ENCODE measurements at regions not wholly inside any gene's neighbourhood (a gene's known extent, or its start where the extent isn't known, plus 50 kb on each side); places are given as distances from the start of the nearest gene placed in this dataset.

GRCh38 chr6:115663681-115664080 is 397.0 kb downstream of the FRK start:
- Histone ChIP-seq H3K36me3 (ENCODE audit: control insufficient read depth, insufficient read depth, low read length) (no peaks in the 10 kb centered on the region), H3K4me1 (ENCODE audit: control insufficient read depth, insufficient read depth, low read length) (no peaks in the 10 kb centered on the region), H3K4me3 (ENCODE audit: low read length) (no peak overlapping the region), H3K27me3 (ENCODE audit: control insufficient read depth, insufficient read depth, low read length) (no peaks in the 10 kb centered on the region), H3K27ac (ENCODE audit: low read length) (no peak overlapping the region), H3K9me3 (ENCODE audit: control insufficient read depth, low read depth, low read length) (no peaks in the 10 kb centered on the region)
- WGBS (ENCODE audit: insufficient coverage, low lambda C conversion rate), result no CpG with 5 or more reads among the region's 3 CpGs
- no peak for DNase-seq

GRCh38 chr6:115643762-115644161 is 416.9 kb downstream of the FRK start:
- WGBS (ENCODE audit: insufficient coverage, low lambda C conversion rate), result 20% methylated on average over 2 of the region's 2 CpGs
- Histone ChIP-seq H3K27ac (ENCODE audit: low read length) (no peak overlapping the region), H3K9me3 (ENCODE audit: control insufficient read depth, low read depth, low read length) (no peaks in the 10 kb centered on the region), H3K36me3 (ENCODE audit: control insufficient read depth, insufficient read depth, low read length) (no peaks in the 10 kb centered on the region), H3K4me3 (ENCODE audit: low read length) (no peak overlapping the region), H3K4me1 (ENCODE audit: control insufficient read depth, insufficient read depth, low read length) (no peaks in the 10 kb centered on the region), H3K27me3 (ENCODE audit: control insufficient read depth, insufficient read depth, low read length) (no peaks in the 10 kb centered on the region)
- no peak for DNase-seq

DNA sequence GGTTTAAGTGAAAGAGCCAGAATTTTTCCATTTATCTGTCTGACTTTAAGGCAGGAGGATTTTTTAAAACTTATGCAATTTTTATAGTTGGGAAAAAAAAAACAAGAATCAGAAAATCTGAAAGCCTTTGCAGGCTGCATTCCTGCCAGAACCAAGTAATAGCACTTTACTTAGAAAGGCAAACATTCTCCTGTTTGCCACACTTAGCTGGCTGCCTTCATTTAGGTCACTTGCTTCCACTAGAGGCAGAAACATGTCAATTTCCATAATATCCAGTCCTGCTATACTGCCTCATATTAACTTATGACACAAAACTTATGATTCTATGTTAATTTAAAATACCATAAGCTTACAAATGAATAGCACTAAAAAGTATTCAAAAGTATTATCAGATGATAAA is 425.8 kb downstream of the FRK start:
- no peak for DNase-seq
- H3K27ac ChIP-seq (ENCODE audit: low read length), result no peak overlapping the region
- no peaks in the 10 kb centered on the region for H3K27me3 ChIP-seq (ENCODE audit: control insufficient read depth, insufficient read depth, low read length)
- H3K4me1 ChIP-seq (ENCODE audit: control insufficient read depth, insufficient read depth, low read length), result no peaks in the 10 kb centered on the region
- no peaks in the 10 kb centered on the region for H3K9me3 ChIP-seq (ENCODE audit: control insufficient read depth, low read depth, low read length)
- no peak overlapping the region for H3K4me3 ChIP-seq (ENCODE audit: low read length)
- H3K36me3 ChIP-seq (ENCODE audit: control insufficient read depth, insufficient read depth, low read length), result no peaks in the 10 kb centered on the region

GRCh38 chr6:115634131-115634530 is 426.6 kb downstream of the FRK start:
- DNase-seq, result no peak
- no peaks in the 10 kb centered on the region for H3K36me3 ChIP-seq (ENCODE audit: control insufficient read depth, insufficient read depth, low read length)
- H3K27ac ChIP-seq (ENCODE audit: low read length), result no peak overlapping the region
- 27% methylated on average over 2 of the region's 2 CpGs for WGBS (ENCODE audit: insufficient coverage, low lambda C conversion rate)
- H3K4me3 ChIP-seq (ENCODE audit: low read length), result no peak overlapping the region
- H3K9me3 ChIP-seq (ENCODE audit: control insufficient read depth, low read depth, low read length), result no peaks in the 10 kb centered on the region
- no peaks in the 10 kb centered on the region for H3K4me1 ChIP-seq (ENCODE audit: control insufficient read depth, insufficient read depth, low read length)
- no peaks in the 10 kb centered on the region for H3K27me3 ChIP-seq (ENCODE audit: control insufficient read depth, insufficient read depth, low read length)

GRCh38 chr6:115631028-115631427 is 429.7 kb downstream of the FRK start:
- no peak overlapping the region for H3K27ac ChIP-seq (ENCODE audit: low read length)
- H3K27me3 ChIP-seq (ENCODE audit: control insufficient read depth, insufficient read depth, low read length), result no peaks in the 10 kb centered on the region
- no peaks in the 10 kb centered on the region for H3K36me3 ChIP-seq (ENCODE audit: control insufficient read depth, insufficient read depth, low read length)
- H3K9me3 ChIP-seq (ENCODE audit: control insufficient read depth, low read depth, low read length), result no peaks in the 10 kb centered on the region
- no peak for DNase-seq
- no peak overlapping the region for H3K4me3 ChIP-seq (ENCODE audit: low read length)
- H3K4me1 ChIP-seq (ENCODE audit: control insufficient read depth, insufficient read depth, low read length), result no peaks in the 10 kb centered on the region

GRCh38 chr6:115630424-115631024 is 430.2 kb downstream of the FRK start:
- DNase-seq, result no peak

GRCh38 chr6:115629415-115629814 is 431.3 kb downstream of the FRK start:
- 50% methylated on average over 1 of the region's 2 CpGs for WGBS (ENCODE audit: insufficient coverage, low lambda C conversion rate)

More at GRCh38 chr6:115630424-115631024, 430.2 kb downstream of the FRK start:
- H3K4me1 ChIP-seq (ENCODE audit: control insufficient read depth, insufficient read depth, low read length), result no peaks in the 10 kb centered on the region
- no peaks in the 10 kb centered on the region for H3K36me3 ChIP-seq (ENCODE audit: control insufficient read depth, insufficient read depth, low read length)
- 100% methylated on average over 1 of the region's 4 CpGs for WGBS (ENCODE audit: insufficient coverage, low lambda C conversion rate)
- H3K4me3 ChIP-seq (ENCODE audit: low read length), result no peak overlapping the region
- no peak overlapping the region for H3K27ac ChIP-seq (ENCODE audit: low read length)
- H3K27me3 ChIP-seq (ENCODE audit: control insufficient read depth, insufficient read depth, low read length), result no peaks in the 10 kb centered on the region
- H3K9me3 ChIP-seq (ENCODE audit: control insufficient read depth, low read depth, low read length), result no peaks in the 10 kb centered on the region

GRCh38 chr6:115618256-115618655 is 442.4 kb downstream of the FRK start:
- DNase-seq, result no peak
- Histone ChIP-seq H3K27ac (ENCODE audit: low read length) (no peak overlapping the region), H3K36me3 (ENCODE audit: control insufficient read depth, insufficient read depth, low read length) (no peaks in the 10 kb centered on the region), H3K9me3 (ENCODE audit: control insufficient read depth, low read depth, low read length) (no peaks in the 10 kb centered on the region), H3K4me1 (ENCODE audit: control insufficient read depth, insufficient read depth, low read length) (no peaks in the 10 kb centered on the region), H3K4me3 (ENCODE audit: low read length) (no peak overlapping the region), H3K27me3 (ENCODE audit: control insufficient read depth, insufficient read depth, low read length) (no peaks in the 10 kb centered on the region)
- WGBS (ENCODE audit: insufficient coverage, low lambda C conversion rate), result 100% methylated on average over 1 of the region's 2 CpGs

More at GRCh38 chr6:115629415-115629814, 431.3 kb downstream of the FRK start:
- DNase-seq, result no peak
- no peaks in the 10 kb centered on the region for H3K36me3 ChIP-seq (ENCODE audit: control insufficient read depth, insufficient read depth, low read length)
- no peak overlapping the region for H3K4me3 ChIP-seq (ENCODE audit: low read length)
- H3K9me3 ChIP-seq (ENCODE audit: control insufficient read depth, low read depth, low read length), result no peaks in the 10 kb centered on the region
- H3K27ac ChIP-seq (ENCODE audit: low read length), result no peak overlapping the region
- no peaks in the 10 kb centered on the region for H3K4me1 ChIP-seq (ENCODE audit: control insufficient read depth, insufficient read depth, low read length)
- H3K27me3 ChIP-seq (ENCODE audit: control insufficient read depth, insufficient read depth, low read length), result no peaks in the 10 kb centered on the region

DNA sequence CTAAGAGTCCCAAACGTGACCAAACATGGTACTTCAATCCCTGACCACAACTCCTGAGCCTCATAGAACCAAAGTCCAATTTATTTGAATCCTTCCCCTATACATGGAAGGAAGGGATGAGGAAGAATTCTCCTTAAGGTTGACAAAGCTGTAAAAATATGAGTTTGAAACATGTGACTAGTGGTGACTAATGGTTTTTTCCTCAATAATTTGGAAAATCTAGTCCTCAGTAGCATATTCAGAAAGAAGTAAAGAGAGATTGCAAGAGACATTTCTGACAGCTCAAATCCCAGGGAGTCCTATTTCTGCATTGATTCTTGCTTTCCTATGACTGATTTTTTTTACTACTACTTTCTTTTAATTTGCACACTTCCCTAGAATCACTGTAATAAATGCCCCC is 443.7 kb downstream of the FRK start:
- DNase-seq, result no peak
- Histone ChIP-seq H3K4me3 (ENCODE audit: low read length) (no peak overlapping the region), H3K4me1 (ENCODE audit: control insufficient read depth, insufficient read depth, low read length) (no peaks in the 10 kb centered on the region), H3K36me3 (ENCODE audit: control insufficient read depth, insufficient read depth, low read length) (no peaks in the 10 kb centered on the region), H3K27ac (ENCODE audit: low read length) (no peak overlapping the region), H3K9me3 (ENCODE audit: control insufficient read depth, low read depth, low read length) (no peaks in the 10 kb centered on the region), H3K27me3 (ENCODE audit: control insufficient read depth, insufficient read depth, low read length) (no peaks in the 10 kb centered on the region)
- WGBS (ENCODE audit: insufficient coverage, low lambda C conversion rate), result no CpG with 5 or more reads among the region's 1 CpG

GRCh38 chr6:115613488-115613887 is 447.2 kb downstream of the FRK start:
- Histone ChIP-seq H3K36me3 (ENCODE audit: control insufficient read depth, insufficient read depth, low read length) (no peaks in the 10 kb centered on the region), H3K4me1 (ENCODE audit: control insufficient read depth, insufficient read depth, low read length) (no peaks in the 10 kb centered on the region), H3K4me3 (ENCODE audit: low read length) (no peak overlapping the region), H3K27ac (ENCODE audit: low read length) (no peak overlapping the region), H3K27me3 (ENCODE audit: control insufficient read depth, insufficient read depth, low read length) (no peaks in the 10 kb centered on the region), H3K9me3 (ENCODE audit: control insufficient read depth, low read depth, low read length) (no peaks in the 10 kb centered on the region)
- DNase-seq, result no peak
- WGBS (ENCODE audit: insufficient coverage, low lambda C conversion rate), result 63% methylated on average over 2 of the region's 3 CpGs

DNA sequence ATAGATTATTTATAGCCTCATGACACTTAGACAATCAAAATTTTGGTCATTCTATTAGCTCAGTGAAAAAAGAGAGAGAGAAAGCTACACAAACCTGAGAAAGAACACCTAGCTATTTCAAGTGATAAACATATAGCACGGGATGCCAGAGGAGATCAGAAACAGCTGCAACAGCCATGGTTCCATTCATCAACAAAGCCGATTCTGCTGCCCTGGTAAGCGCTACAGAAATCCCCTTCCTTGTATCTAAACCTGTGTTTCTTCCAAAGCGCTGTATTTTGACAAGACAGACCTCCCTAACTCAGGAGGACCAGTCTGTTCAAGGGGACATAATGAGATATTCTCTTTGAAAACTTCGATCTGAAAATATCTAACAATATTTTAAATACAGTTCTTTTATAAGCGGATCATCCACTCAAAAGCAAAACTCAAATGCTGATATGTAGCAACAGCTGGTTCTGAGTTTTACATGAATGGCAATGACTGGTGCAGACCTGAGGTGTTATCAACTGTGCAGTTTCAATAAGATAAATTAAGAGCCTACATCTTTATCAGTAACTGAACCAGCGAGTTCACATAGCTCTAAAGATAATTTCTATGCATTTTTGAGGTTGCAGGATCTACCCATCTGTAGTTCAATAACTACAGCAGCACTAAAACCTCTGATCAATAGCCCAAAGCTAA is 447.8 kb downstream of the FRK start:
- WGBS (ENCODE audit: insufficient coverage, low lambda C conversion rate), result 93% methylated on average over 3 of the region's 7 CpGs
- Histone ChIP-seq H3K4me1 (ENCODE audit: control insufficient read depth, insufficient read depth, low read length) (no peaks in the 10 kb centered on the region), H3K36me3 (ENCODE audit: control insufficient read depth, insufficient read depth, low read length) (no peaks in the 10 kb centered on the region), H3K9me3 (ENCODE audit: control insufficient read depth, low read depth, low read length) (no peaks in the 10 kb centered on the region), H3K27ac (ENCODE audit: low read length) (no peak overlapping the region), H3K4me3 (ENCODE audit: low read length) (no peak overlapping the region), H3K27me3 (ENCODE audit: control insufficient read depth, insufficient read depth, low read length) (no peaks in the 10 kb centered on the region)
- DNase-seq, result no peak
